H9 (cell line): ENCODE measurements at regions not wholly inside any gene's neighbourhood (a gene's known extent, or its start where the extent isn't known, plus 50 kb on each side); places are given as distances from the start of the nearest gene placed in this dataset.

Experiments used
- DNase-seq: peaks from one replicate; pipeline ENCODE4 v3.0.0-alpha.2; 2017
- H2AFZ ChIP-seq: one replicate; pipeline ENCODE4 v1.6.1; 2013; ENCODE audit warnings: mild to moderate bottlenecking, low read length, control low read depth, moderate library complexity
- H2AK5ac ChIP-seq: 2 replicates; pipeline ENCODE4 v1.6.1; 2013; ENCODE audit warnings: low read length, control low read depth, mixed read lengths; ENCODE audit not compliant: insufficient read length
- H2BK120ac ChIP-seq: one replicate; pipeline ENCODE4 v1.6.1; 2013; ENCODE audit warnings: low read depth, mild to moderate bottlenecking, low read length, control low read depth, inconsistent platforms; ENCODE audit not compliant: poor library complexity, severe bottlenecking
- H2BK12ac ChIP-seq: 2 replicates; pipeline ENCODE4 v1.6.1; 2013; ENCODE audit warnings: low read length, control low read depth, mixed read lengths, low read depth; ENCODE audit not compliant: insufficient read length
- H2BK15ac ChIP-seq: 2 replicates; pipeline ENCODE4 v1.6.1; 2013; ENCODE audit warnings: low read depth, low read length, control low read depth
- H2BK20ac ChIP-seq: one replicate; pipeline ENCODE4 v1.6.1; 2013; ENCODE audit warnings: low read depth, mild to moderate bottlenecking, low read length, control low read depth, inconsistent platforms; ENCODE audit not compliant: poor library complexity, severe bottlenecking
- H2BK5ac ChIP-seq: 2 replicates; pipeline ENCODE4 v1.6.1; 2013; ENCODE audit warnings: low read length, control low read depth, mixed read lengths; ENCODE audit not compliant: insufficient read length
- H3K14ac ChIP-seq: 2 replicates; pipeline ENCODE4 v1.6.1; 2013; ENCODE audit warnings: low read length, control low read depth; ENCODE audit not compliant: insufficient read depth
- H3K18ac ChIP-seq: 2 replicates; pipeline ENCODE4 v1.6.1; 2013; ENCODE audit warnings: low read depth, mild to moderate bottlenecking, mixed read lengths, low read length, control low read depth; ENCODE audit not compliant: insufficient read length
- H3K23ac ChIP-seq: 2 replicates; pipeline ENCODE4 v1.6.1; 2013; ENCODE audit warnings: low read length, control low read depth, mixed read lengths, low read depth; ENCODE audit not compliant: insufficient read length
- H3K23me2 ChIP-seq: 2 replicates; pipeline ENCODE4 v1.6.1; 2013; ENCODE audit warnings: low read depth, mild to moderate bottlenecking, mixed read lengths, low read length, control low read depth; ENCODE audit not compliant: insufficient read length, poor library complexity, severe bottlenecking
- H3K27ac ChIP-seq: 2 replicates; pipeline ENCODE4 v1.5.1; 2013; ENCODE audit warnings: low read length, control low read depth, mixed read lengths, low read depth; ENCODE audit not compliant: insufficient read length
- H3K27me3 ChIP-seq: 2 replicates; pipeline ENCODE4 v1.6.1; 2013; ENCODE audit warnings: low read length, control low read depth, inconsistent platforms; ENCODE audit not compliant: insufficient read depth
- H3K4ac ChIP-seq: 2 replicates; pipeline ENCODE4 v1.6.1; 2013; ENCODE audit warnings: low read depth, mild to moderate bottlenecking, control low read depth, inconsistent platforms, low read length, moderate library complexity
- H3K4me1 ChIP-seq: 2 replicates; pipeline ENCODE4 v1.6.1; 2013; ENCODE audit warnings: low read length, control low read depth, inconsistent platforms; ENCODE audit not compliant: insufficient read depth
- H3K4me2 ChIP-seq: 2 replicates; pipeline ENCODE4 v1.6.1; 2013; ENCODE audit warnings: low read length, control low read depth, mixed read lengths; ENCODE audit not compliant: insufficient read length, insufficient read depth
- H3K56ac ChIP-seq: 2 replicates; pipeline ENCODE4 v1.6.1; 2013; ENCODE audit warnings: low read depth, mild to moderate bottlenecking, mixed read lengths, low read length, control low read depth; ENCODE audit not compliant: insufficient read length
- H3K79me1 ChIP-seq: 2 replicates; pipeline ENCODE4 v1.6.1; 2013; ENCODE audit warnings: low read depth, mild to moderate bottlenecking, moderate library complexity, low read length, control low read depth, inconsistent platforms; ENCODE audit not compliant: insufficient read depth, poor library complexity, severe bottlenecking
- H3K79me2 ChIP-seq: 2 replicates; pipeline ENCODE4 v1.6.1; 2013; ENCODE audit warnings: low read length, control low read depth, inconsistent platforms; ENCODE audit not compliant: insufficient read depth
- H3K9ac ChIP-seq: 2 replicates; pipeline ENCODE4 v1.6.1; 2013; ENCODE audit warnings: low read length, control low read depth, mixed read lengths; ENCODE audit not compliant: insufficient read length; ENCODE audit errors: extremely low read depth
- H3K9me3 ChIP-seq: one replicate; pipeline ENCODE4 v1.6.1; 2013; ENCODE audit warnings: low read depth, low read length, inconsistent platforms; ENCODE audit not compliant: control insufficient read depth
- H3T11ph ChIP-seq: one replicate; pipeline ENCODE4 v1.6.1; 2013; ENCODE audit warnings: mild to moderate bottlenecking, low read length, control low read depth, inconsistent platforms
- H4K20me1 ChIP-seq: one replicate; pipeline ENCODE4 v1.6.1; 2013; ENCODE audit not compliant: control insufficient read depth, insufficient read length, insufficient read depth
- H4K5ac ChIP-seq: 2 replicates; pipeline ENCODE4 v1.6.1; 2013; ENCODE audit warnings: low read depth, mild to moderate bottlenecking, mixed read lengths, low read length, control low read depth; ENCODE audit not compliant: insufficient read length
- H4K8ac ChIP-seq: replicated peaks from 2 replicates; pipeline ENCODE4 v1.6.1; 2013; ENCODE audit warnings: low read length, control low read depth, mixed read lengths, low read depth; ENCODE audit not compliant: insufficient read length
- H4K91ac ChIP-seq: 2 replicates; pipeline ENCODE4 v1.6.1; 2013; ENCODE audit warnings: low read depth, mild to moderate bottlenecking, moderate library complexity, mixed read lengths, low read length, control low read depth; ENCODE audit not compliant: insufficient read length
- H3K27ac Mint-ChIP-seq, 3 experiments: 2 replicates in 2 of 3; 3 replicates in 1 of 3; pipeline ENCODE4 v1.8.0; 2020 to 2021; ENCODE audit warnings: mixed read lengths in 3 of 3, mild to moderate bottlenecking in 1 of 3, moderate library complexity in 1 of 3
- H3K27me3 Mint-ChIP-seq: 2 replicates; pipeline ENCODE4 v1.8.0; 2021; ENCODE audit warnings: low read depth, mild to moderate bottlenecking, moderate library complexity, mixed read lengths
- H3K36me3 Mint-ChIP-seq, 3 experiments: 2 replicates in 2 of 3; 3 replicates in 1 of 3; pipeline ENCODE4 v1.8.0; 2020 to 2021; ENCODE audit warnings: low read depth in 3 of 3, mixed read lengths in 3 of 3; ENCODE audit not compliant: insufficient read depth in 1 of 3
- H3K4me1 Mint-ChIP-seq, 2 experiments: 2 replicates each; pipeline ENCODE4 v1.8.0; 2020; ENCODE audit warnings: mixed read lengths in 2 of 2
- H3K4me3 Mint-ChIP-seq, 2 experiments: 2 replicates in 1 of 2; 3 replicates in 1 of 2; pipeline ENCODE4 v1.8.0; 2020 to 2021; ENCODE audit warnings: mild to moderate bottlenecking in 2 of 2, mixed read lengths in 2 of 2, moderate library complexity in 1 of 2
- H3K9me3 Mint-ChIP-seq, 2 experiments: 2 replicates in 1 of 2; 3 replicates in 1 of 2; pipeline ENCODE4 v1.8.0; 2020; ENCODE audit warnings: mild to moderate bottlenecking in 2 of 2, mixed read lengths in 2 of 2, moderate library complexity in 1 of 2
- WGBS: extraction: QIAGEN DNeasy Blood & Tissue Kit; methylation state at CpG from one replicate; pipeline ENCODE4 v1.1.7; 2013; ENCODE audit warnings: missing lambda C conversion rate, low lambda C conversion rate, mixed read lengths; ENCODE audit not compliant: insufficient read length; ENCODE audit errors: extremely low coverage; 5-methylcytosine and 5-hydroxymethylcytosine counted together
- TF ChIP-seq, protein P1 (sequence below): fragments of 200-600 bp; sonication (generic); conservative IDR thresholded peaks from 3 replicates; pipeline ENCODE4 v1.8.0; 2021; ENCODE audit warnings: antibody characterized with exemption, mild to moderate bottlenecking

GRCh38 chr12:4164188-4164558, 109.4 kb upstream of the CCND2 start:
- Mint-ChIP-seq H3K9me3 (peaks cover 7 to 8% of the 10 kb centered on the region in 2 experiments; a peak in 4 of 5 replicates), H3K4me3 (peak overlapping the region; percentile 8 to 61; a peak in 4 of 5 replicates), H3K27ac (peak overlapping the region in 1 of 3 experiments; percentile 12; a peak in 2 of 7 replicates), H3K4me1 (peaks cover 28 to 31% of the 10 kb centered on the region in 2 experiments), H3K27me3 (peaks cover 17% of the 10 kb centered on the region), H3K36me3 (peaks cover 0 to 8% (median 0%) of the 10 kb centered on the region in 3 experiments; a peak in 4 of 7 replicates)
- Histone ChIP-seq H2BK120ac (no peak overlapping the region), H2BK20ac (no peak overlapping the region), H4K20me1 (no peaks in the 10 kb centered on the region), H2AFZ (no peak overlapping the region), H4K91ac (no peak overlapping the region), H2BK15ac (no peak overlapping the region), H3K9me3 (no peaks in the 10 kb centered on the region), H3K14ac (no peak overlapping the region), H2BK5ac (no peak overlapping the region), H3K56ac (no peak overlapping the region), H3K23ac (no peak overlapping the region), H3K27ac (no peak overlapping the region), H4K8ac (no peak overlapping the region), H2AK5ac (no peak overlapping the region), H3K27me3 (no peaks in the 10 kb centered on the region; the same call in 1 of the 2 replicates), H3K79me2 (no peaks in the 10 kb centered on the region), H3K4ac (no peak overlapping the region), H3K23me2 (peaks cover 7% of the 10 kb centered on the region), H3K79me1 (no peaks in the 10 kb centered on the region), H3T11ph (no peak overlapping the region), H3K4me2 (peak overlapping the region; percentile 71), H4K5ac (no peak overlapping the region), H3K4me1 (peaks cover 2% of the 10 kb centered on the region; the same call in 1 of the 2 replicates), H3K18ac (peak overlapping the region; percentile 47), H2BK12ac (no peak overlapping the region), H3K9ac (no peak overlapping the region)
- WGBS = no CpG with 5 or more reads among the region's 12 CpGs
- TF ChIP-seq, protein P1, sequence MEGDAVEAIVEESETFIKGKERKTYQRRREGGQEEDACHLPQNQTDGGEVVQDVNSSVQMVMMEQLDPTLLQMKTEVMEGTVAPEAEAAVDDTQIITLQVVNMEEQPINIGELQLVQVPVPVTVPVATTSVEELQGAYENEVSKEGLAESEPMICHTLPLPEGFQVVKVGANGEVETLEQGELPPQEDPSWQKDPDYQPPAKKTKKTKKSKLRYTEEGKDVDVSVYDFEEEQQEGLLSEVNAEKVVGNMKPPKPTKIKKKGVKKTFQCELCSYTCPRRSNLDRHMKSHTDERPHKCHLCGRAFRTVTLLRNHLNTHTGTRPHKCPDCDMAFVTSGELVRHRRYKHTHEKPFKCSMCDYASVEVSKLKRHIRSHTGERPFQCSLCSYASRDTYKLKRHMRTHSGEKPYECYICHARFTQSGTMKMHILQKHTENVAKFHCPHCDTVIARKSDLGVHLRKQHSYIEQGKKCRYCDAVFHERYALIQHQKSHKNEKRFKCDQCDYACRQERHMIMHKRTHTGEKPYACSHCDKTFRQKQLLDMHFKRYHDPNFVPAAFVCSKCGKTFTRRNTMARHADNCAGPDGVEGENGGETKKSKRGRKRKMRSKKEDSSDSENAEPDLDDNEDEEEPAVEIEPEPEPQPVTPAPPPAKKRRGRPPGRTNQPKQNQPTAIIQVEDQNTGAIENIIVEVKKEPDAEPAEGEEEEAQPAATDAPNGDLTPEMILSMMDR = no peak
- DNase-seq = no peak
